Thoracic aorta (tissue), 2 donors: ENCODE measurements at regions not wholly inside any gene's neighbourhood (a gene's known extent, or its start where the extent isn't known, plus 50 kb on each side); places are given as distances from the start of the nearest gene placed in this dataset.

Source experiments
- ATAC-seq: fragments of 150-250 bp; one replicate; pipeline ENCODE4 v1.8.0; 2017; ENCODE audit warnings: low read depth; ENCODE audit not compliant: insufficient number of reproducible peaks, low FRiP score
- DNase-seq: peaks from one replicate; pipeline ENCODE4 v3.0.0-alpha.2; 2020; ENCODE audit warnings: low spot score
- H3K27ac ChIP-seq, 2 donors: fragments of 200-600 bp; sonication (generic); 1 replicate in 1 of 2; 2 replicates in 1 of 2; pipeline ENCODE4 v1.5.1; 2016; ENCODE audit warnings: mild to moderate bottlenecking in 2 of 2, moderate library complexity in 2 of 2
- H3K27me3 ChIP-seq: fragments of 200-600 bp; sonication (generic); replicated peaks from 2 replicates; pipeline ENCODE4 v1.6.0; 2016; ENCODE audit warnings: mild to moderate bottlenecking; ENCODE audit not compliant: insufficient read depth
- H3K36me3 ChIP-seq: fragments of 200-600 bp; sonication (generic); one replicate; pipeline ENCODE4 v1.5.1; 2016
- H3K4me1 ChIP-seq, 2 donors: fragments of 200-600 bp; sonication (generic); 1 replicate in 1 of 2; 2 replicates in 1 of 2; pipeline versions ENCODE4 v1.5.1 to v1.6.0; 2016; ENCODE audit warnings: low read depth in 2 of 2, mild to moderate bottlenecking in 1 of 2; ENCODE audit not compliant: control insufficient read depth in 1 of 2
- H3K4me3 ChIP-seq: fragments of 200-600 bp; sonication (generic); 2 replicates; pipeline ENCODE4 v1.5.1; 2016; ENCODE audit warnings: mild to moderate bottlenecking
- H3K9me3 ChIP-seq: fragments of 200-600 bp; sonication (generic); 2 replicates; pipeline ENCODE4 v1.5.1; 2016
- TF ChIP-seq, protein P1 (sequence below): fragments of 200-600 bp; sonication (generic); IDR thresholded peaks from one replicate; pipeline ENCODE4 v1.5.1; 2019; ENCODE audit warnings: antibody characterized with exemption

DNA sequence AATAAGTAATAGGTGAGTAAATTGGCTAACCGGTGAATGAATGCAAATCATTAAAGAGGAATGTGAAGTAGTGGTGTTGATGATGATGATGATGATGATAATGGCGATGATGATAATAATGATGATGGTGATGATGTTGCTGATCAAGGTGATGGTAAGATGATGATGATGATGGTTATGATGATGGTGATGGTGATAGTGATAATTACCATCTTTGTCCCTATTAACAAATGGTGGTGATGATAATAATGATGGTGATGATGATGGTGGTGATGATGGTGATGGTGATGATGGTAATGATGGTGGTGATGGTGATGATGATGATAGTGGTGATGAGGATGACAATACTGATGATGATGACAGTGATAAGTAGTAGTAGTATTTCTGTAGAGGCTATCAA, 452.6 kb downstream of the ZNF536 start:
- no peaks in the 10 kb centered on the region for H3K27me3 ChIP-seq
- TF ChIP-seq, protein P1, sequence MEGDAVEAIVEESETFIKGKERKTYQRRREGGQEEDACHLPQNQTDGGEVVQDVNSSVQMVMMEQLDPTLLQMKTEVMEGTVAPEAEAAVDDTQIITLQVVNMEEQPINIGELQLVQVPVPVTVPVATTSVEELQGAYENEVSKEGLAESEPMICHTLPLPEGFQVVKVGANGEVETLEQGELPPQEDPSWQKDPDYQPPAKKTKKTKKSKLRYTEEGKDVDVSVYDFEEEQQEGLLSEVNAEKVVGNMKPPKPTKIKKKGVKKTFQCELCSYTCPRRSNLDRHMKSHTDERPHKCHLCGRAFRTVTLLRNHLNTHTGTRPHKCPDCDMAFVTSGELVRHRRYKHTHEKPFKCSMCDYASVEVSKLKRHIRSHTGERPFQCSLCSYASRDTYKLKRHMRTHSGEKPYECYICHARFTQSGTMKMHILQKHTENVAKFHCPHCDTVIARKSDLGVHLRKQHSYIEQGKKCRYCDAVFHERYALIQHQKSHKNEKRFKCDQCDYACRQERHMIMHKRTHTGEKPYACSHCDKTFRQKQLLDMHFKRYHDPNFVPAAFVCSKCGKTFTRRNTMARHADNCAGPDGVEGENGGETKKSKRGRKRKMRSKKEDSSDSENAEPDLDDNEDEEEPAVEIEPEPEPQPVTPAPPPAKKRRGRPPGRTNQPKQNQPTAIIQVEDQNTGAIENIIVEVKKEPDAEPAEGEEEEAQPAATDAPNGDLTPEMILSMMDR, result no peak
- H3K27ac ChIP-seq, result no peak overlapping the region
- no peaks in the 10 kb centered on the region for H3K4me1 ChIP-seq
- DNase-seq, result no peak
- ATAC-seq, result no peak
- H3K36me3 ChIP-seq, result no peaks in the 10 kb centered on the region
- no peak overlapping the region for H3K4me3 ChIP-seq
- H3K9me3 ChIP-seq, result no peaks in the 10 kb centered on the region

DNA sequence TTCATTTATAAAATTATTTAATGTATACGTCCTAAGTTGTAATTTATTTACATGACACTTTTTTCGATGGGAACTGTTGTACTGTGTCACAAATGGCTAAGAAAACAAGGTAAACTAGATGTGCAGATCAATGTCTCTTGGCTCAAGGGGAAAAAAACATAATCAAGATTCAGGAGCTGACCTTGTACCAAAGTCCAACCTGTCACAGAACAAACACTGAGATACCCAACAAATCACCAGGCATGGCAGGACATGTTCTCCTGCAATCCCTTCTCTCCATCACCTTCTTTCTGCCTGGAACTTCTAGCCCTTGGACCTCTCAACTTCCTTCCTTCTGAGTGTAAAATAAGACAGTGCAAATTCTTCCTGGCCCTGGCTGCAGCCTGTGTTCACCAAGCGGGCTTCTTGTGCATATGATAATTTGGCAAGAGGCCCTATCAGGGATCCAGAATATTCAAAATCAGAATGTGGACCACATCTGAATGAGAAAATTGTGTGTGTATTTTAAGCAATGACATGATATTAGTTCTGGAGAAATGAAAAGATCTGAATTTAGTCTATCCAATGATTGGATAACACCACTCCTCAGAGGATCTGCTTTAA, 445.9 kb downstream of the ZNF536 start:
- no peak for ATAC-seq
- no peaks in the 10 kb centered on the region for H3K36me3 ChIP-seq
- no peaks in the 10 kb centered on the region for H3K27me3 ChIP-seq
- no peaks in the 10 kb centered on the region for H3K4me1 ChIP-seq
- DNase-seq, result no peak
- H3K27ac ChIP-seq, result no peak overlapping the region
- H3K4me3 ChIP-seq, result no peak overlapping the region
- H3K9me3 ChIP-seq, result no peaks in the 10 kb centered on the region
- TF ChIP-seq, protein P1, result no peak

GRCh38 chr19:30817197-30817596, 445.0 kb downstream of the ZNF536 start:
- no peak overlapping the region for H3K4me3 ChIP-seq
- no peak for ATAC-seq
- no peaks in the 10 kb centered on the region for H3K27me3 ChIP-seq
- H3K9me3 ChIP-seq, result no peaks in the 10 kb centered on the region
- TF ChIP-seq, protein P1, result no peak
- H3K36me3 ChIP-seq, result no peaks in the 10 kb centered on the region
- no peak overlapping the region for H3K27ac ChIP-seq
- no peak for DNase-seq
- H3K4me1 ChIP-seq, result no peaks in the 10 kb centered on the region

DNA sequence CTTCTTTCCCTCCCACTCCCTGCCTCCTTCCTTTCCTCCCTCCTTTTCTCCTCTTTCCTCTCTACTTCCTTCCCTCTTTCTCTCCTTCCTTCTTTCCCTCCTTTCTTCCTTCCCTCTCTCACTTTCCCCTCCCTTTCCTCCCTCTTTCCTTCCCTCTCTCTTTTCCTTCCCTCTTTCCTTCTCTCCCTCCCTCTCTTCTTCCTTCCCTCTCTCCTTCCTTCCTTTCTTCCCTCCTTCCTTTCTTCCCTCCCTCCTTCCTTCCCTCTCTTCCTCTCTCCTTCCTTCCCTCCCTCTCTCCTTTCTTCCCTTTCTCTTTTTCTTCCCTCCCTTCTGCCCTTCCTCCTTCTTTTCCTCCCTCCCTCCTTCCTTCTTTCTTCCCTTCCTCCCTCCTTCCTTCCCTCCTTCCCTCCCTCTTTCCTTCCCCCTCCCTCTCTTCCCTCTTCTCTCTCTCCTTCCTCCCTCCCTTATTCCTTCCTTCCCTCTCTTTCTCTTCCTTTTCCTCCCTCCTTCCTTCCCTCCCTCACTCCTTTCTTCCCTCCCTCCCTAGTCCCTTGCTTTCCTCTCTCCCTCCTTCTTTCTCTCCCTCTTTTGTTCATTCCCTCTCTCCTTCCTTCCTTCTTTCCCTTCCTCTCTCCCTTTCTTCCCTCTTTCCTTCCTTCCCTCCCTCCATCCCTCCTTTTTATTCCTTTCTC, 443.9 kb downstream of the ZNF536 start:
- ATAC-seq (no peak), DNase-seq (no peak)
- H3K27ac ChIP-seq, result no peak overlapping the region
- H3K9me3 ChIP-seq, result no peaks in the 10 kb centered on the region
- TF ChIP-seq, protein P1, result no peak
- H3K36me3 ChIP-seq, result no peaks in the 10 kb centered on the region
- no peaks in the 10 kb centered on the region for H3K27me3 ChIP-seq
- H3K4me3 ChIP-seq, result no peak overlapping the region
- H3K4me1 ChIP-seq, result no peaks in the 10 kb centered on the region

DNA sequence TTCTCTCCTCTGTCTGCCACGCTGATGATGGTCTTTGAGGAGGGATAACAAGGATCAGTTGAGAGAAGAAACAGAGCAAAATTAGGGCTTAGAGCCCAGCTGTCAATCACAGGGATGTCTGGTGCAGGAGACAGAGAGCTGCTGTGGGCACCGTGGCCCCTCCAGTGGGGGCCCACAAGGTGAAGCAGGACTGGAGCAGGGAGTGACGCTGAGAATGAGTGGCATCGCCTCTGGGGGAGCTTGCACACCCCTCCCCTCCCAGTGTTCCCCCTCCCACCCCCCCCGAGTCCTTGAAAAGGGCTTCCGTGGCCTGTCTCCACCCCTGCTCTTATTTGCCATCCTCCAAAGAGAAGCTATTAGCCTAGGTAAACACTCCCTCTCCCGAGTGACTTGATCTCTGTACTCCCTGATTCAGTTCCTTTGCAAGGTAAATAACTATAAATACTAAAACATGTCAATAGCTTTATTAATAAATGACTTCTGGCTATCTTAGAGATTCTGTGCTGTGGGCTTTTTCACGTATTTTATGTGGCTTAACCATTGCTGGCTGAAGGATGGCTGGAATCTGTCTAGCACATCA, 440.0 kb downstream of the ZNF536 start:
- Histone ChIP-seq H3K4me3 (no peak overlapping the region), H3K9me3 (no peaks in the 10 kb centered on the region), H3K4me1 (no peaks in the 10 kb centered on the region), H3K27me3 (no peaks in the 10 kb centered on the region), H3K36me3 (no peaks in the 10 kb centered on the region), H3K27ac (no peak overlapping the region)
- no peak for ATAC-seq
- no peak for DNase-seq
- TF ChIP-seq, protein P1, result no peak
